Fibroblast of lung (primary cell): ENCODE measurements at regions not wholly inside any gene's neighbourhood (a gene's known extent, or its start where the extent isn't known, plus 50 kb on each side); places are given as distances from the start of the nearest gene placed in this dataset.

Experiments used
- EZH2 ChIP-seq: IDR thresholded peaks from 2 replicates; pipeline ENCODE4 v1.5.1; 2012; ENCODE audit warnings: low read length, control low read depth, mild to moderate bottlenecking; ENCODE audit errors: missing control alignments
- TF ChIP-seq, protein P1 (sequence below), 2 donors: IDR thresholded peaks in 1 of 2; conservative IDR thresholded peaks in 1 of 2; 1 replicate in 1 of 2; 2 replicates in 1 of 2; pipeline ENCODE4 v1.5.1; 2011 to 2012; ENCODE audit warnings: low read length in 2 of 2, control low read depth in 1 of 2, inconsistent platforms in 1 of 2, low read depth in 1 of 2, mild to moderate bottlenecking in 1 of 2

DNA sequence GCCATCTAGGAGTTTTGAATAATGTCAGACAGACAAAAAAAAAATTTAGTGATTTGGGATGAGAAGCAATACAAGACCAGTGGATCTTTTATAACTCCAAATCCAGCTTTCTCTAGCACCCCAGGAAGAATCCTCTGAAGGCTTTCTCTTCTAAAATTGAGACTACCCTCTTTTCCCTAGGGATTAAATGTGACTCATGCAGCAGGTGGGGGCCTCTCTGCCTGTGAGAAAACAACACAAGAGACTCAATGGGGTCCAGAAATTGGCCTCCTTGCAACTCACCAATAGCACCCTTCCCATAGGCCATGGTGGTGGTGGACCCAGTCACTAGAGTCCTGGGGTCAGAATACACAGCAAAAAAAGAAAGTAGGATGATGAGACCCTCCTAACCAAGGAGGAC lies 120.3 kb upstream of the ATP1A1 start:
- TF ChIP-seq, protein P1, sequence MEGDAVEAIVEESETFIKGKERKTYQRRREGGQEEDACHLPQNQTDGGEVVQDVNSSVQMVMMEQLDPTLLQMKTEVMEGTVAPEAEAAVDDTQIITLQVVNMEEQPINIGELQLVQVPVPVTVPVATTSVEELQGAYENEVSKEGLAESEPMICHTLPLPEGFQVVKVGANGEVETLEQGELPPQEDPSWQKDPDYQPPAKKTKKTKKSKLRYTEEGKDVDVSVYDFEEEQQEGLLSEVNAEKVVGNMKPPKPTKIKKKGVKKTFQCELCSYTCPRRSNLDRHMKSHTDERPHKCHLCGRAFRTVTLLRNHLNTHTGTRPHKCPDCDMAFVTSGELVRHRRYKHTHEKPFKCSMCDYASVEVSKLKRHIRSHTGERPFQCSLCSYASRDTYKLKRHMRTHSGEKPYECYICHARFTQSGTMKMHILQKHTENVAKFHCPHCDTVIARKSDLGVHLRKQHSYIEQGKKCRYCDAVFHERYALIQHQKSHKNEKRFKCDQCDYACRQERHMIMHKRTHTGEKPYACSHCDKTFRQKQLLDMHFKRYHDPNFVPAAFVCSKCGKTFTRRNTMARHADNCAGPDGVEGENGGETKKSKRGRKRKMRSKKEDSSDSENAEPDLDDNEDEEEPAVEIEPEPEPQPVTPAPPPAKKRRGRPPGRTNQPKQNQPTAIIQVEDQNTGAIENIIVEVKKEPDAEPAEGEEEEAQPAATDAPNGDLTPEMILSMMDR (conservative IDR thresholded peaks at IDR 0.05 in 1 of 2, IDR thresholded peaks at IDR 0.05 in 1 of 2; ENCODE audit: low read depth in 1 of 2, low read length in 2 of 2): no peak
- no peak for TF ChIP-seq EZH2
